ENCODE measurements at regions not wholly inside any gene's neighbourhood (a gene's known extent, or its start where the extent isn't known, plus 50 kb on each side); places are given as distances from the start of the nearest gene placed in this dataset.

GRCh38 chr15:31156808-31157207 is 55.3 kb upstream of the TRPM1 start:
- no peak overlapping the region for H2AFZ ChIP-seq (ENCODE audit: low read depth, low read length)
- no peak overlapping the region for H3K4me2 ChIP-seq (ENCODE audit: insufficient read depth, low read length)
- no peaks in the 10 kb centered on the region for H3K4me1 ChIP-seq (ENCODE audit: control insufficient read depth, extremely low read depth, insufficient read depth, low read length)
- no peaks in the 10 kb centered on the region for H3K79me2 ChIP-seq (ENCODE audit: control insufficient read depth, insufficient read depth, low read length)
- POLR2A ChIA-PET, result no interaction called here
- H3K36me3 ChIP-seq (ENCODE audit: control insufficient read depth in 2 of 2, extremely low read depth in 1 of 2, insufficient read depth in 2 of 2, low read length in 2 of 2), result no peaks in the 10 kb centered on the region
- DNase-seq (ENCODE audit: low read depth, low spot score) (no peak), FAIRE-seq (no peak)
- H3K4me3 ChIP-seq (replicated peaks in 1 of 3; ENCODE audit: insufficient read depth in 1 of 3, low read depth in 1 of 3, low read length in 3 of 3), result no peak overlapping the region
- BruUV-seq (replicated peaks), result no TSS peak
- H3K9me3 ChIP-seq (replicated peaks; ENCODE audit: control insufficient read depth, insufficient read depth, low read length), result no peaks in the 10 kb centered on the region
- CTCF ChIA-PET, result interaction anchor here (1.1 kb wide), 1 partner anchor 52 kb away, joined by 3 read pairs; no protein-coding TSS in a partner anchor
- TF ChIP-seq MYC (IDR thresholded peaks at IDR 0.05; ENCODE audit: low read depth, low read length), result no peak
- TF ChIP-seq GATA2 (IDR thresholded peaks at IDR 0.05; ENCODE audit: insufficient read depth, insufficient read length, low read depth, low read length), result no peak
- no peak for TF ChIP-seq CTCF (IDR thresholded peaks at IDR 0.05; ENCODE audit: extremely low read depth in 1 of 2, insufficient read depth in 1 of 2, low read depth in 1 of 2, low read length in 2 of 2)
- TF ChIP-seq EZH2 (IDR thresholded peaks at IDR 0.05; ENCODE audit: borderline replicate concordance, low read depth, low read length, severe bottlenecking), result no peak
- no peak for TF ChIP-seq JUN (IDR thresholded peaks at IDR 0.05; ENCODE audit: borderline replicate concordance, insufficient read depth, insufficient read length, low read depth)
- TF ChIP-seq POLR2AphosphoS5 (IDR thresholded peaks at IDR 0.05; ENCODE audit: insufficient read depth, low read depth, low read length), result no peak
- TF ChIP-seq POLR2A (IDR thresholded peaks at IDR 0.05; ENCODE audit: low read depth, low read length), result no peak
- no peak for TF ChIP-seq FOS (IDR thresholded peaks at IDR 0.05; ENCODE audit: borderline replicate concordance, insufficient read depth, low read length)
- TF ChIP-seq MAX (IDR thresholded peaks at IDR 0.05; ENCODE audit: insufficient read depth, insufficient read length), result no peak
- H4K20me1 ChIP-seq (replicated peaks; ENCODE audit: control insufficient read depth, extremely low read depth, insufficient read depth, low read length), result no peaks in the 10 kb centered on the region
- dilution Hi-C loops (cut with MboI; ENCODE audit: extremely low pct_ligation_motif_present, low sequenced_read_pairs) (no loop called here), intact Hi-C loops (cut with micrococcal nuclease) (no loop called here)
- no peaks in the 10 kb centered on the region for H3K9me1 ChIP-seq (replicated peaks; ENCODE audit: control insufficient read depth, extremely low read depth, insufficient read depth, low read length)
- H3K27ac ChIP-seq (ENCODE audit: insufficient read depth, low read depth, low read length), result no peak overlapping the region
- H3K9ac ChIP-seq (replicated peaks; ENCODE audit: extremely low read depth, insufficient read depth, low read length), result no peak overlapping the region
- no peaks in the 10 kb centered on the region for H3K27me3 ChIP-seq (ENCODE audit: control insufficient read depth in 2 of 2, insufficient read depth in 2 of 2, low read length in 2 of 2)
